HCT116 (cell line): ENCODE measurements at regions not wholly inside any gene's neighbourhood (a gene's known extent, or its start where the extent isn't known, plus 50 kb on each side); places are given as distances from the start of the nearest gene placed in this dataset.
A peak's percentile ranks its signal among the peaks of the same experiment; 100 is the strongest.

Experiments
- ATAC-seq: fragments of 200-7000 bp; cut with Tn5 transposase; 2 replicates; pipeline ENCODE4 v1.9.1; 2020; ENCODE audit warnings: mild to moderate bottlenecking, moderate library complexity
- BruUV-seq: library from RNA; stranded (reverse); fragments of 400-500 nt; replicated peaks from 2 replicates; lab custom pipeline; 2021; lab: Mats Ljungman, UMichigan
- CTCF ChIA-PET: fragments of 300-600 bp; sonication (Branson Sonifier 250); formaldehyde crosslinking; loops from one replicate; lab custom pipeline; 2021; ENCODE audit warnings: antibody characterized with exemption; lab: Charles Lee
- POLR2A ChIA-PET: fragments of 300-600, 350-600 bp; sonication (Branson Sonifier 250); formaldehyde crosslinking; loops from one replicate; lab custom pipeline; 2021; ENCODE audit warnings: antibody characterized with exemption; lab: Charles Lee
- RAD21 ChIA-PET, 2 experiments: fragments of 300-600 bp; sonication (Branson Sonifier 250); formaldehyde crosslinking; loops; one replicate each; lab custom pipeline; 2023; ENCODE audit warnings: low total read pairs in 2 of 2; ENCODE audit not compliant: uncharacterized antibody in 2 of 2, unreplicated experiment in 2 of 2, low non-redundant PET in 1 of 2; lab: Charles Lee
- DNase-seq: peaks from one replicate; pipeline ENCODE4 v3.0.0-alpha.2; 2010; ENCODE audit warnings: low read depth, low spot score
- H2AFZ ChIP-seq: fragments of 200-600 bp; shearing (Covaris generic), sonication (generic); 2 replicates; pipeline ENCODE4 v1.6.1; 2017; ENCODE audit warnings: low read depth, mixed run types, mixed read lengths, antibody characterized with exemption, low read length; ENCODE audit not compliant: poor library complexity, severe bottlenecking
- H3K27ac ChIP-seq: 2 replicates; pipeline ENCODE4 v1.5.1; 2012; ENCODE audit warnings: low read depth, low read length
- H3K27me3 ChIP-seq: fragments of 200-600 bp; sonication (generic); 2 replicates; pipeline ENCODE4 v1.6.1; 2016; ENCODE audit warnings: mixed run types, low read length, mixed read lengths; ENCODE audit not compliant: insufficient read depth
- H3K36me3 ChIP-seq, 2 experiments: fragments of 200-500 bp in 1 of 2; fragments of 200-600 bp in 1 of 2; sonication (Bioruptor generic) in 1 of 2; sonication (generic) in 1 of 2; 2 replicates each; pipeline versions ENCODE4 v1.5.1 to v1.6.1; 2014 to 2016; ENCODE audit warnings: low read length in 2 of 2, inconsistent platforms in 1 of 2, mixed read lengths in 1 of 2, mixed run types in 1 of 2; ENCODE audit not compliant: insufficient read depth in 2 of 2, control insufficient read depth in 1 of 2
- H3K4me1 ChIP-seq, 2 experiments: fragments of 200-600 bp in 1 of 2; sonication (generic) in 1 of 2; 2 replicates each; pipeline versions ENCODE4 v1.5.1 to v1.6.1; 2012 to 2017; ENCODE audit warnings: low read length in 2 of 2, inconsistent platforms in 1 of 2, mild to moderate bottlenecking in 1 of 2, mixed read lengths in 1 of 2, mixed run types in 1 of 2, moderate library complexity in 1 of 2; ENCODE audit not compliant: insufficient read depth in 2 of 2, control insufficient read depth in 1 of 2
- H3K4me2 ChIP-seq: fragments of 200-600 bp; sonication (generic); 2 replicates; pipeline ENCODE4 v1.6.1; 2017; ENCODE audit warnings: mixed run types, low read length, mixed read lengths
- H3K4me3 ChIP-seq, 2 experiments: fragments of 200-600 bp in 1 of 2; sonication (generic) in 1 of 2; replicated peaks in 1 of 2; 2 replicates each; pipeline ENCODE4 v1.5.1; 2011 to 2016; ENCODE audit warnings: low read length in 2 of 2, control low read depth in 1 of 2, low read depth in 1 of 2, mild to moderate bottlenecking in 1 of 2, mixed read lengths in 1 of 2, mixed run types in 1 of 2
- H3K79me2 ChIP-seq: fragments of 200-600 bp; sonication (generic); 2 replicates; pipeline ENCODE4 v1.6.1; 2017; ENCODE audit warnings: mild to moderate bottlenecking, mixed run types, low read length, moderate library complexity, mixed read lengths; ENCODE audit not compliant: insufficient read depth
- H3K9ac ChIP-seq: fragments of 200-600 bp; sonication (generic); 2 replicates; pipeline ENCODE4 v1.6.1; 2016; ENCODE audit warnings: low read length, mixed read lengths
- H3K9me2 ChIP-seq: fragments of 200-600 bp; sonication (generic), shearing (Covaris generic); 2 replicates; pipeline ENCODE4 v1.6.1; 2017; ENCODE audit warnings: mixed run types, mild to moderate bottlenecking, moderate library complexity; ENCODE audit not compliant: insufficient read depth
- H3K9me3 ChIP-seq, 2 experiments: fragments of 200-500 bp in 1 of 2; fragments of 200-600 bp in 1 of 2; sonication (Bioruptor generic) in 1 of 2; sonication (generic) in 1 of 2; 2 replicates each; pipeline ENCODE4 v1.6.1; 2014 to 2017; ENCODE audit warnings: low read length in 2 of 2, mixed read lengths in 2 of 2, inconsistent platforms in 1 of 2, low read depth in 1 of 2, mild to moderate bottlenecking in 1 of 2, mixed run types in 1 of 2, moderate library complexity in 1 of 2; ENCODE audit not compliant: control insufficient read depth in 1 of 2, insufficient read depth in 1 of 2
- H4K20me1 ChIP-seq: fragments of 200-600 bp; sonication (generic), shearing (Covaris generic); 2 replicates; pipeline ENCODE4 v1.6.1; 2017; ENCODE audit warnings: mixed run types, mild to moderate bottlenecking, moderate library complexity; ENCODE audit not compliant: insufficient read depth
- ATF3 ChIP-seq: IDR thresholded peaks from 2 replicates; pipeline ENCODE4 v1.6.1; 2012
- EGR1 ChIP-seq: IDR thresholded peaks from 2 replicates; pipeline ENCODE4 v1.6.1; 2012; ENCODE audit warnings: low read depth
- ELF1 ChIP-seq: IDR thresholded peaks from 2 replicates; pipeline ENCODE4 v1.6.1; 2012; ENCODE audit warnings: low read depth, borderline replicate concordance
- MAX ChIP-seq: IDR thresholded peaks from 2 replicates; pipeline ENCODE4 v1.6.1; 2012
- POLR2AphosphoS5 ChIP-seq: IDR thresholded peaks from 2 replicates; pipeline ENCODE4 v1.6.1; 2011; ENCODE audit warnings: mild to moderate bottlenecking, low read depth, low read length, moderate library complexity
- SP1 ChIP-seq: IDR thresholded peaks from 2 replicates; pipeline ENCODE4 v1.6.1; 2012; ENCODE audit warnings: low read depth
- TCF7L2 ChIP-seq: IDR thresholded peaks from 2 replicates; pipeline ENCODE4 v1.7.0; 2011; ENCODE audit warnings: borderline replicate concordance, inconsistent platforms; ENCODE audit not compliant: insufficient read depth, insufficient read length; ENCODE audit errors: extremely low read depth
- YY1 ChIP-seq: IDR thresholded peaks from 2 replicates; pipeline ENCODE4 v1.6.1; 2011; ENCODE audit warnings: low read length, low read depth, moderate library complexity, mild to moderate bottlenecking; ENCODE audit not compliant: insufficient replicate concordance; ENCODE audit errors: extremely low read depth
- ZFX ChIP-seq: fragments of 450-650 bp; IDR thresholded peaks from 2 replicates; pipeline ENCODE4 v1.6.1; 2017
- intact Hi-C: fragments of 100-400 bp; cut with micrococcal nuclease; formaldehyde crosslinking; loops from 2 replicates; pipeline ENCODE4 v1.10.0; 2022

GRCh38 chr21:14876524-14876840 is 188.3 kb downstream of the NRIP1 start:
- peak; percentile 52 for ATAC-seq
- no peak overlapping the region for H2AFZ ChIP-seq
- RAD21 ChIA-PET, result no interaction called here
- peaks cover 69 to 84% of the 10 kb centered on the region in 2 experiments for H3K4me1 ChIP-seq
- POLR2A ChIA-PET, result interaction anchor here (0.7 kb wide), 1 partner anchor 617 kb away, joined by 3 read pairs; no protein-coding TSS in a partner anchor
- no peaks in the 10 kb centered on the region for H3K36me3 ChIP-seq
- H3K9me3 ChIP-seq, result no peaks in the 10 kb centered on the region; a peak in 1 of 4 replicates
- H4K20me1 ChIP-seq, result no peaks in the 10 kb centered on the region
- peak overlapping the region; percentile 53 for H3K4me2 ChIP-seq
- no peaks in the 10 kb centered on the region for H3K27me3 ChIP-seq
- no peak for DNase-seq
- H3K79me2 ChIP-seq, result no peaks in the 10 kb centered on the region
- no peaks in the 10 kb centered on the region for H3K9me2 ChIP-seq
- TF ChIP-seq ZFX, result no peak
- TF ChIP-seq ATF3, result no peak
- no peak for TF ChIP-seq POLR2AphosphoS5
- no peak for TF ChIP-seq YY1
- TF ChIP-seq TCF7L2, result no peak
- TF ChIP-seq ELF1, result no peak
- peak; percentile 48 for TF ChIP-seq MAX
- H3K9ac ChIP-seq, result 0 out of 2 replicates have a peak overlapping the region, but pooled peaks have one; percentile 13
- peak overlapping the region; percentile 85 for H3K27ac ChIP-seq
- no TSS peak for BruUV-seq
- CTCF ChIA-PET, result interaction anchor here (1.3 kb wide), 1 partner anchor 12 kb away, joined by 4 read pairs; no protein-coding TSS in a partner anchor
- H3K4me3 ChIP-seq, result no peak overlapping the region
- intact Hi-C loops, result loop anchor here (5.0 to 10.0 kb wide), 2 partner anchors 191 to 348 kb away; no protein-coding TSS in a partner anchor

- Histone ChIP-seq H3K9me2 (no peaks in the 10 kb centered on the region), H3K27ac (peak overlapping the region; percentile 85), H3K4me1 (peaks cover 72 to 88% of the 10 kb centered on the region in 2 experiments), H2AFZ (no peak overlapping the region), H3K9me3 (no peaks in the 10 kb centered on the region; a peak in 1 of 4 replicates), H3K79me2 (no peaks in the 10 kb centered on the region), H3K27me3 (no peaks in the 10 kb centered on the region), H3K4me3 (no peak overlapping the region), H3K36me3 (no peaks in the 10 kb centered on the region), H4K20me1 (no peaks in the 10 kb centered on the region), H3K9ac (0 out of 2 replicates have a peak overlapping the region, but pooled peaks have one; percentile 13), H3K4me2 (peak overlapping the region; percentile 53)
- TF ChIP-seq EGR1 (no peak), SP1 (peak; percentile 14; the same call in 1 of the 2 replicates)
- intact Hi-C loops, result loop anchor here (5.0 to 10.0 kb wide), 2 partner anchors 191 to 349 kb away; no protein-coding TSS in a partner anchor
- peak; percentile 53 for ATAC-seq
- CTCF ChIA-PET, result interaction anchor here (1.3 kb wide), 1 partner anchor 11 kb away, joined by 4 read pairs; no protein-coding TSS in a partner anchor
- DNase-seq, result no peak
- BruUV-seq, result no TSS peak
- POLR2A ChIA-PET, result no interaction called here
- RAD21 ChIA-PET, result no interaction called here
Measured at GRCh38 chr21:14875704-14876523, 188.9 kb downstream of the NRIP1 start.
